Thyroid gland (tissue), 4 donors: ENCODE measurements at regions not wholly inside any gene's neighbourhood (a gene's known extent, or its start where the extent isn't known, plus 50 kb on each side); places are given as distances from the start of the nearest gene placed in this dataset.

Experiments used
- CTCF ChIP-seq, 6 experiments: fragments of 200-600 bp in 3 of 6; fragments of 450-650 bp in 3 of 6; sonication (generic) in 3 of 6; IDR thresholded peaks; one replicate each; pipeline ENCODE4 v1.5.1; 2016 to 2019; ENCODE audit warnings: antibody characterized with exemption in 6 of 6, mild to moderate bottlenecking in 2 of 6, inconsistent platforms in 1 of 6, moderate library complexity in 1 of 6
- POLR2A ChIP-seq, 2 donors: fragments of 450-650 bp; IDR thresholded peaks; one replicate each; pipeline ENCODE4 v1.6.1; 2017; ENCODE audit warnings: antibody characterized with exemption in 2 of 2, mild to moderate bottlenecking in 2 of 2, moderate library complexity in 1 of 2

- no peak for TF ChIP-seq POLR2A (IDR thresholded peaks at IDR 0.05)
- no peak for TF ChIP-seq CTCF (IDR thresholded peaks at IDR 0.05)
Measured at GRCh38 chr7:131873581-131873980, 317.2 kb upstream of the PODXL start.
